Thoracic aorta (tissue), 2 donors: ENCODE measurements at regions not wholly inside any gene's neighbourhood (a gene's known extent, or its start where the extent isn't known, plus 50 kb on each side); places are given as distances from the start of the nearest gene placed in this dataset.

ENCODE experiments used
- ATAC-seq: fragments of 150-250 bp; one replicate; pipeline ENCODE4 v1.8.0; 2017; ENCODE audit warnings: low read depth; ENCODE audit not compliant: insufficient number of reproducible peaks, low FRiP score
- DNase-seq: peaks from one replicate; pipeline ENCODE4 v3.0.0-alpha.2; 2020; ENCODE audit warnings: low spot score
- H3K27ac ChIP-seq, 2 donors: fragments of 200-600 bp; sonication (generic); 1 replicate in 1 of 2; 2 replicates in 1 of 2; pipeline ENCODE4 v1.5.1; 2016; ENCODE audit warnings: mild to moderate bottlenecking in 2 of 2, moderate library complexity in 2 of 2
- H3K27me3 ChIP-seq: fragments of 200-600 bp; sonication (generic); replicated peaks from 2 replicates; pipeline ENCODE4 v1.6.0; 2016; ENCODE audit warnings: mild to moderate bottlenecking; ENCODE audit not compliant: insufficient read depth
- H3K36me3 ChIP-seq: fragments of 200-600 bp; sonication (generic); one replicate; pipeline ENCODE4 v1.5.1; 2016
- H3K4me1 ChIP-seq, 2 donors: fragments of 200-600 bp; sonication (generic); 1 replicate in 1 of 2; 2 replicates in 1 of 2; pipeline versions ENCODE4 v1.5.1 to v1.6.0; 2016; ENCODE audit warnings: low read depth in 2 of 2, mild to moderate bottlenecking in 1 of 2; ENCODE audit not compliant: control insufficient read depth in 1 of 2
- H3K4me3 ChIP-seq: fragments of 200-600 bp; sonication (generic); 2 replicates; pipeline ENCODE4 v1.5.1; 2016; ENCODE audit warnings: mild to moderate bottlenecking
- H3K9me3 ChIP-seq: fragments of 200-600 bp; sonication (generic); 2 replicates; pipeline ENCODE4 v1.5.1; 2016
- TF ChIP-seq, protein P1 (sequence below): fragments of 200-600 bp; sonication (generic); IDR thresholded peaks from one replicate; pipeline ENCODE4 v1.5.1; 2019; ENCODE audit warnings: antibody characterized with exemption

DNA sequence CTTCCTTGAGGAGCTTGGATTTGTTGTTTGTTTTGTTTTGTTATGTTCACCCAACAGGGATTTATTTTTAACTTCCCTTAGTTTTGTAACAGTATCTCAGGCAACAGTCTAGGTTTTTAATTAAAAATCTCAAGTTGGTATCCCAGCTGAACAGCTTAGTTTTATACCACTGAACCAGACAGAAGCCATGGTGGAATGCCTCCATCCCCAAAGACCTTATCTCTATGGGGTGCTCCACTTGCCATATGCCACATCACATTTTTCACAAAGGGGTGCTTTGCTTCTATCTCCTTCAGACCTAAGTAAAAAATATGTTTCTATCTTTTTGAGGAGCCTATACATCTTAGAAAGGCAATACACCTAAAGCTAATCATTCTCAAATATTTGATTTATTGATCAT, 715.8 kb upstream of the KIF2B start:
- no peaks in the 10 kb centered on the region for H3K4me1 ChIP-seq
- no peak for DNase-seq
- H3K27me3 ChIP-seq = no peaks in the 10 kb centered on the region
- no peak for ATAC-seq
- no peaks in the 10 kb centered on the region for H3K36me3 ChIP-seq
- no peaks in the 10 kb centered on the region for H3K9me3 ChIP-seq
- no peak overlapping the region for H3K27ac ChIP-seq
- no peak overlapping the region for H3K4me3 ChIP-seq
- TF ChIP-seq, protein P1, sequence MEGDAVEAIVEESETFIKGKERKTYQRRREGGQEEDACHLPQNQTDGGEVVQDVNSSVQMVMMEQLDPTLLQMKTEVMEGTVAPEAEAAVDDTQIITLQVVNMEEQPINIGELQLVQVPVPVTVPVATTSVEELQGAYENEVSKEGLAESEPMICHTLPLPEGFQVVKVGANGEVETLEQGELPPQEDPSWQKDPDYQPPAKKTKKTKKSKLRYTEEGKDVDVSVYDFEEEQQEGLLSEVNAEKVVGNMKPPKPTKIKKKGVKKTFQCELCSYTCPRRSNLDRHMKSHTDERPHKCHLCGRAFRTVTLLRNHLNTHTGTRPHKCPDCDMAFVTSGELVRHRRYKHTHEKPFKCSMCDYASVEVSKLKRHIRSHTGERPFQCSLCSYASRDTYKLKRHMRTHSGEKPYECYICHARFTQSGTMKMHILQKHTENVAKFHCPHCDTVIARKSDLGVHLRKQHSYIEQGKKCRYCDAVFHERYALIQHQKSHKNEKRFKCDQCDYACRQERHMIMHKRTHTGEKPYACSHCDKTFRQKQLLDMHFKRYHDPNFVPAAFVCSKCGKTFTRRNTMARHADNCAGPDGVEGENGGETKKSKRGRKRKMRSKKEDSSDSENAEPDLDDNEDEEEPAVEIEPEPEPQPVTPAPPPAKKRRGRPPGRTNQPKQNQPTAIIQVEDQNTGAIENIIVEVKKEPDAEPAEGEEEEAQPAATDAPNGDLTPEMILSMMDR = no peak

DNA sequence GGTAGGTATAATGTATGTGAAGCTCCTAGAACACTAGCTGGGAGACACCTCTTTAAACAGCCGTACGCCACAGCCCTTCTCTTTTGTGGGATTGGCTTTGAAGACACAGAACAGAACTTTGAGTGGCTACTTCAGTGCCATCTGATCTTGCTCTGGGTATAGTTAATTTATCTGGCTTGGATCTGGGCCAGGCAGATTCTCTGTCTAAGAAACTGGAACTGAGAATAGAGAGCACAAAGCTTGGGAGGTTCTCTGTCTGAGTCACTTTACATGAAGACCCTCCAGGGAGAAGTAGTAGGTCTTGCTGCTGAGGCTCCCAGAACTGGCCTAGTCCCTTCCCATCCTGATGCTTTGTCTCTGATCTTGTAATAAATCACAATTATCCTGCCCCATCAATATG, 721.0 kb upstream of the KIF2B start:
- no peak for DNase-seq
- no peaks in the 10 kb centered on the region for H3K9me3 ChIP-seq
- no peak overlapping the region for H3K27ac ChIP-seq
- no peaks in the 10 kb centered on the region for H3K27me3 ChIP-seq
- no peak overlapping the region for H3K4me3 ChIP-seq
- H3K4me1 ChIP-seq = no peaks in the 10 kb centered on the region
- no peak for ATAC-seq
- H3K36me3 ChIP-seq = no peaks in the 10 kb centered on the region
- TF ChIP-seq, protein P1 = no peak

DNA sequence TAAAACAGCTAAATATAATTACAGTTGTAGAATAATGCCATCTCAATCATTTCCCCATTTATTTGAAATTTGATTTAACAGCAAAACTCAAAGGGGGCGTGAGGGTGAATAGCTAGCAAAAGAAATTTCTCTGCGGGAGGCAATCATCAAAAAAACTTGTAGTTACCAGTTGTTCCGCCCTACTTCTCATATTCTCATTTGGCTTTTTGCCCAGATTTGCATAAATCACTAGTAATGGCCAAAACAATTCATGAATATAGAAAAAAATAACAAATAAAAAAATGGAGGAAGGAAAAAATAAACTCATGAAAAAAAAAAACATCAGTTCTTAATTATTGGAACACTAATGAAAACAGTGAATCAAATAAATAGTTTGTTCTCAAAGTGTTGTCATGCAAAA, 722.6 kb upstream of the KIF2B start:
- TF ChIP-seq, protein P1 = no peak
- Histone ChIP-seq H3K36me3 (no peaks in the 10 kb centered on the region), H3K4me3 (no peak overlapping the region), H3K4me1 (no peaks in the 10 kb centered on the region), H3K27ac (no peak overlapping the region), H3K27me3 (no peaks in the 10 kb centered on the region), H3K9me3 (no peaks in the 10 kb centered on the region)
- ATAC-seq (no peak), DNase-seq (no peak)

DNA sequence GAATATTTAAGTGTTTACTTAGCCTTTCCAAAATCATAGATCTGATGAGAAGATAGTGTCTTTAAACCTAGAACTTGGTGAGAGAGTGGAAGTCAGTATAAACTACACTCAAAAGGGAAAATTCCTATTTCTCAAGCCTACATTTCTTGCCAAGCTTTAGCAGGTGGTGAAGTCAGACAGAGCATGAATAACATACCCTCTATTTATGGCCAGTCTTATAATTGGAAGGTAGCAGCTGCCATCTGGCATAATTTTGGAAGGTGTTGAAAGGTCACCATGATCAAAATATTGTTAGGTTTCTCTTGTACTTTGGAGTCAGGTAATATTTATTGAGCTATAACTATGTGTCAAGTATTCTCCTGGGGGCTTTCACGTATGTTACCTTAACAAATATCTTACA, 729.3 kb upstream of the KIF2B start:
- Histone ChIP-seq H3K27ac (no peak overlapping the region), H3K4me1 (no peaks in the 10 kb centered on the region), H3K27me3 (no peaks in the 10 kb centered on the region), H3K9me3 (no peaks in the 10 kb centered on the region), H3K4me3 (no peak overlapping the region), H3K36me3 (no peaks in the 10 kb centered on the region)
- ATAC-seq (no peak), DNase-seq (no peak)
- TF ChIP-seq, protein P1 = no peak

DNA sequence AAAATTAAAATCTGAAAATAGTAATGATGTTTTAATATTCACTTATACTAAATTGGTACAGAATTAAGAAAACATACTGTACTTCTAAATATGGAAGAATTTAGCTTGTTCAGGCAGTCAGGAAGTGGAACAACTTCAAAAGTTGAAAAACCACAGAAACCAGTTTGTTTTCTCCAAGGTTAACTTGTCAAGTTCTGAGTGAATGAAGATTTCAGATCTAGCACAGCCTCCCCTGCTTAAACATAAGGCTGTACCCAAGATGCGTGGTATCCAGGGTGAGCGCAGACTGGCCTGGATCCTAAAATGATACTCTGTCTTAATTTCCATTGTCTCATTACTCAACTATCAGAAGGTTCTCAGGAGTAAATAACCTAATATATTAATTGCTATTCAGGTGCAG, 730.7 kb upstream of the KIF2B start:
- Histone ChIP-seq H3K36me3 (no peaks in the 10 kb centered on the region), H3K4me3 (no peak overlapping the region), H3K27me3 (no peaks in the 10 kb centered on the region), H3K9me3 (no peaks in the 10 kb centered on the region), H3K27ac (no peak overlapping the region), H3K4me1 (no peaks in the 10 kb centered on the region)
- DNase-seq = no peak
- TF ChIP-seq, protein P1 = no peak
- no peak for ATAC-seq
